ENCODE measurements at regions not wholly inside any gene's neighbourhood (a gene's known extent, or its start where the extent isn't known, plus 50 kb on each side); places are given as distances from the start of the nearest gene placed in this dataset.

DNA sequence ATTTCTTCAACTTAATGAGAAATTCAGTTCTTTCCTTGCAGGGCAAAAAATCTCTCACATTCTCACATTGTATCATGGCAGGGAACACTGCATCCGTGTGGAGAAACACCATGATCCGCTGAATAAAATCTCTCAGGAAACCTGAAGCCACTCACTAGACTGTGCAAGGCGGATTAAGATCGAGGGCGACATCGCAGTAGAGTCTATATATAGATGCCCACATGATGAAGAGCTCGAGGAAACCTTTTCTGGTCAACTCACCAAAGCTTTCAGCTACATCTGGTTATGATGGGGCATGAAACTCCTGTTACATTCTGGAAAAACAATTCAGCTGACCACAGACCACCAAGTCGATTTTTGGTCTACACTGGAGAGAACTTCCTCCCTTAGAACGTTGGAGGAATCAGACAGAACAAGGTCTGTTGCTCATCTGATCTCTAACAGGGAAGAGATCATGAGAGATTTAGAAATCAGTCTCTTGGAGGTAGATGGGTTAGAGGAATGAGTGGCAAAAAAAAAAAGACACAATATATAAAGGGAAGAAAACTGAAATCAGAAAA is 162.9 kb upstream of the ZNF516 start:
- TF ChIP-seq, protein P1, sequence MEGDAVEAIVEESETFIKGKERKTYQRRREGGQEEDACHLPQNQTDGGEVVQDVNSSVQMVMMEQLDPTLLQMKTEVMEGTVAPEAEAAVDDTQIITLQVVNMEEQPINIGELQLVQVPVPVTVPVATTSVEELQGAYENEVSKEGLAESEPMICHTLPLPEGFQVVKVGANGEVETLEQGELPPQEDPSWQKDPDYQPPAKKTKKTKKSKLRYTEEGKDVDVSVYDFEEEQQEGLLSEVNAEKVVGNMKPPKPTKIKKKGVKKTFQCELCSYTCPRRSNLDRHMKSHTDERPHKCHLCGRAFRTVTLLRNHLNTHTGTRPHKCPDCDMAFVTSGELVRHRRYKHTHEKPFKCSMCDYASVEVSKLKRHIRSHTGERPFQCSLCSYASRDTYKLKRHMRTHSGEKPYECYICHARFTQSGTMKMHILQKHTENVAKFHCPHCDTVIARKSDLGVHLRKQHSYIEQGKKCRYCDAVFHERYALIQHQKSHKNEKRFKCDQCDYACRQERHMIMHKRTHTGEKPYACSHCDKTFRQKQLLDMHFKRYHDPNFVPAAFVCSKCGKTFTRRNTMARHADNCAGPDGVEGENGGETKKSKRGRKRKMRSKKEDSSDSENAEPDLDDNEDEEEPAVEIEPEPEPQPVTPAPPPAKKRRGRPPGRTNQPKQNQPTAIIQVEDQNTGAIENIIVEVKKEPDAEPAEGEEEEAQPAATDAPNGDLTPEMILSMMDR (IDR thresholded peaks at IDR 0.05; ENCODE audit: insufficient read depth, low read length, severe bottlenecking): no peak
- no peak for DNase-seq (ENCODE audit: low read depth)
- no peaks in the 10 kb centered on the region for H3K36me3 ChIP-seq (ENCODE audit: control insufficient read depth, insufficient read depth, low read length)
- FAIRE-seq: no peak
- H3K27me3 ChIP-seq (ENCODE audit: control insufficient read depth, insufficient read depth, low read length): peaks cover 6% of the 10 kb centered on the region
- H3K4me3 ChIP-seq (ENCODE audit: low read depth, low read length): no peak overlapping the region

DNA sequence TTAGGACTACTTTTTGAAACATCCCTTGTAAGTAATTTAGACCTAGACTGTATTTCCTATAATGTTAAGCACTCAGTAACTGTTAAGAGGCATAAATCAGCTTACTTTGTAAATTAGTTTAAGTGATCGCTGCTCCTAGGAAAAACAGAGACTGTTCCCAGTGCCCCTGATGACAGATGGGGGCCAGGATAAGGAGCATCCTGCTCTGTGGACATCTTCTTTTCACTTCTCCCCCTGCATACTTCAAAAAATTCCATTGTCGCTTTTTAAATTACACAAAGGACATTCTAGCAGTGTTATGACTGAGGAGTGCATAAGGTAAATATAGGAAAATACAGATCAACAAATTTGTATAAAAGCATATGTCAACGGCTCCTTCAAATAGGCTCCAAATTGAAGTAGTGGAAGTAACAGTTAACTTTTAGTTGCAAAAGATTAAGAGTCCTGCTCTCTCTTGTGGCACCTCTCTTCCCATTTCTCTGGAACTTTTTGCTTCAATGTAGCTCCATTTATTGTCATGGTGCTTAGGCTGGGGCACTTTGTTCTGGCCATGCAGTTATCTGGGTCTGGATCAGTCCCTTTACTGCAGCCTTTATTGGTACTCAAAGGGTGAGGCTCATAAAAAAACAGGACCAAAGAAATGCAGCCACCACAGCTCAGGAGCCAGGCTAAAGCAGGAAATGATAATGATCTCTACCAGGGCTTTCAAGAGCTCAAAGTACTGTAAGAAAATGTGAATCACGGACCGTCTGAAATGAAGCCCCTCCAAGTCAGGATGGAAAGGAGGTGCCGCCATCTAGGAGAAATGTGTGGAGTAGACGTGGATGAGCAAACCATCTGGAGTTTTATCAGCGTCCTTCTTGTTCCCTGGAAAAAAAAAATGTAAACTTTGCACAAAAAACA is 162.1 kb upstream of the ZNF516 start:
- peaks cover 6% of the 10 kb centered on the region for H3K27me3 ChIP-seq (ENCODE audit: control insufficient read depth, insufficient read depth, low read length)
- H3K4me3 ChIP-seq (ENCODE audit: low read depth, low read length): no peak overlapping the region
- DNase-seq (ENCODE audit: low read depth): no peak
- TF ChIP-seq, protein P1 (IDR thresholded peaks at IDR 0.05; ENCODE audit: insufficient read depth, low read length, severe bottlenecking): no peak
- H3K36me3 ChIP-seq (ENCODE audit: control insufficient read depth, insufficient read depth, low read length): no peaks in the 10 kb centered on the region
- no peak for FAIRE-seq

DNA sequence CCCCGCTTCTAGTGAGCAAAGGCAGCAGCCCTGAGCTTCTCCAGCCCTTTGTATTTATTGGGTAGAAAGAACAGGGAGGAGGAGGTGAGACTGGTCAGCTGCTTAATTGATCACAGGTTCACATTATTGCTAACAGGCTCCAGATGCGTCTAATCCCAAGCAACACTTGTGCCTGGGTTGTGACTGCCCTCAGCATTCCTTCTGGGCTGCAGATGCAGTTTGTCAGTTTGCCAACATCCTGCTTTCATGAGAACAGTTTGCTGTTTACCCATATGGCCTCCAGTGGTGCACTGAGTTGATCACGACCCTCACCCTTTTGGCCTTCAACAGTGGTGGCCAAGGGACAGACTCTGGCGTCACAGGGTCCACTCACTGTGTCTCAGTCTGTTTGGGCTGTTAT is 159.5 kb upstream of the ZNF516 start:
- TF ChIP-seq, protein P1 (IDR thresholded peaks at IDR 0.05; ENCODE audit: insufficient read depth, low read length, severe bottlenecking): no peak
- no peak overlapping the region for H3K4me3 ChIP-seq (ENCODE audit: low read depth, low read length)
- no peaks in the 10 kb centered on the region for H3K36me3 ChIP-seq (ENCODE audit: control insufficient read depth, insufficient read depth, low read length)
- FAIRE-seq (no peak), DNase-seq (ENCODE audit: low read depth) (no peak)
- peaks cover 4% of the 10 kb centered on the region for H3K27me3 ChIP-seq (ENCODE audit: control insufficient read depth, insufficient read depth, low read length)

DNA sequence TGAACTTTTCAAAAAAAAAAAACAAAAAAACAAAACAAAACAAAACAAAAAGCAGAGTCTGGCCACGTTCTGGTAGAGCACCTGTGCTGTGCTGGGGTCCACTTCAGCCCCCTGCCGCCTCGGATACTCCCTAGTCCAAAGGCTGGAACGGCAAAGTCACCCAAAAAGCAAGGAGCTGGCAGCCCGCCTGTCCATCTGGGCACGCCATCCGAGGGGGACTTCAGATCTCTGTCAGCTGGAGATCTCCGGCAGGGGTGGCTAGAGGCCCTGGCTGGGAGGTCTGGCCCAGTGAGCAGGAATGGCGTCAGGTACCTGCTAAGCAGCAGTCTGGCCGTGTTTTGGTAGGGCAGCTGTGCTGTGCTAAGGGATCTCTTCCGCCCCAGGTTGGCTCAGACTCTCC is 152.3 kb upstream of the ZNF516 start:
- TF ChIP-seq, protein P1 (IDR thresholded peaks at IDR 0.05; ENCODE audit: insufficient read depth, low read length, severe bottlenecking): no peak
- DNase-seq (ENCODE audit: low read depth) (no peak), FAIRE-seq (no peak)
- H3K4me3 ChIP-seq (ENCODE audit: low read depth, low read length): no peak overlapping the region
- H3K27me3 ChIP-seq (ENCODE audit: control insufficient read depth, insufficient read depth, low read length): no peaks in the 10 kb centered on the region
- no peaks in the 10 kb centered on the region for H3K36me3 ChIP-seq (ENCODE audit: control insufficient read depth, insufficient read depth, low read length)

DNA sequence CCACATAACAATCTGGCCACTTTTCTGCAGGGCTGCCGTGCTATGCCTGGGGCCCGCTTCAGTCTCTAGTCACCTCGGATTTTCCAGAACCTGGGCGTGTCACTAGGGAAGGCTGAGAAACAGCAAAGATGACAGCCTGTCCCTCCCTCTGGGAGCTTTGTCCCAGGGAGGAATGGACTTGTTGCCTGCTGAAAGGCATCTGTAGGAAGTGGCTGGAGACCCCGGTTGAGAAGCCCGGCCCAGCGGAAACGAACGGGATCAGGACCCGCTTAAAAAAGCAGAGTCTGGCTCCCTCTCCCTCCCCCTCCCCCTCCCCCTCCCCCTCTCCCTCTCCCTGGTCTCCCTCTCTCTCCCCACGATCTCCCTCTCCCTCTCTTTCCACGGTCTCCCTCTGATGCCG is 149.5 kb upstream of the ZNF516 start:
- TF ChIP-seq, protein P1 (IDR thresholded peaks at IDR 0.05; ENCODE audit: insufficient read depth, low read length, severe bottlenecking): no peak
- Histone ChIP-seq H3K27me3 (ENCODE audit: control insufficient read depth, insufficient read depth, low read length) (no peaks in the 10 kb centered on the region), H3K4me3 (ENCODE audit: low read depth, low read length) (no peak overlapping the region), H3K36me3 (ENCODE audit: control insufficient read depth, insufficient read depth, low read length) (no peaks in the 10 kb centered on the region)
- no peak for DNase-seq (ENCODE audit: low read depth)
- no peak for FAIRE-seq
